ENCODE measurements at regions not wholly inside any gene's neighbourhood (a gene's known extent, or its start where the extent isn't known, plus 50 kb on each side); places are given as distances from the start of the nearest gene placed in this dataset.

DNA sequence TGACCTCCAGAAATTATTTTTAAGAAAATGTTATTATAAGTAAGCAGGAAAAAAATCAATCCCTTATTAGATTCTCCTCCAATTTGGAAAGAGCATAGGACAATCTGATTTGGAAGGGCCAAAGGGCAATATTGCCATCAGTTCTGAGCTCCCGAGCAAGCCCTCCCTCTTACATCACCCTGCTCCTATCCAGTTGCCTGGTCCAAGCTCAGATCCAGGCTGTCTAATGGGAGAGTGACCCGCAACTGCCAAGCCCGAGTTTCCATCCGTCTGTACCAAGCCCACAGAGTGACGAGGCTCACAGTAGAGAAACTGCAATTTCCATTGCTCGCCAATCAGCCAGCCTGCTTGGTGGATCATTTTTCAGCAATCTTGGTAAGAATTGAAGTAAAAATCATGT is 187.7 kb downstream of the MEX3B start:
- Histone ChIP-seq H3K4me1 (no peaks in the 10 kb centered on the region), H3K27me3 (no peaks in the 10 kb centered on the region), H3K9me3 (no peaks in the 10 kb centered on the region), H3K36me3 (no peaks in the 10 kb centered on the region), H3K4me3 (no peak overlapping the region), H3K27ac (no peak overlapping the region)
- no peak for DNase-seq
- TF ChIP-seq CTCF (IDR thresholded peaks at IDR 0.05) = no peak
- TF ChIP-seq POLR2A (IDR thresholded peaks at IDR 0.05) = no peak
- intact Hi-C loops (cut with DNase I) = no loop called here
- 81 to 88% methylated on average over 6 of the region's 6 CpGs for WGBS, 2 donors

DNA sequence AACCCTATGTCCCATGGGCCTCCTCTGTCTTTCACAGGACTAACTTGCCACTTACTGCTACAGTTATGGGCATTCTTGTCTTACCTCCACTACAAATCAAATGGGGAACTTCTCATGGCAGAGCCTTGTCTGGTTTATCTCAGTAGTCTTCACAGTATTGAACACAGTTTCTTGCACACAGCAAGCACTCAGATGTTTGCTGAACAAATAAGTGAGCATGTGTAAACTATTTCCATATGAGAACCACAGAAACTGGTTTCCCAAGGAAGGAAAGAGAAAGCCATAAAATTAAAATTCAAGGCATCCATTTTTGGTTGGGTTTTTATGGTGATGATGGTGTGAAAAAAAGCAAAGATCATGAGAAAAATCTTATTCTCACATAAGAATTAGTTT is 189.2 kb downstream of the MEX3B start:
- intact Hi-C loops (cut with DNase I) = no loop called here

GRCh38 chr15:81856001-81856633 is 189.7 kb downstream of the MEX3B start:
- no peaks in the 10 kb centered on the region for H3K27me3 ChIP-seq
- 82 to 89% methylated on average over 10 of the region's 10 CpGs for WGBS, 2 donors
- no peak overlapping the region for H3K27ac ChIP-seq
- H3K4me3 ChIP-seq = no peak overlapping the region
- no peaks in the 10 kb centered on the region for H3K36me3 ChIP-seq
- no peaks in the 10 kb centered on the region for H3K9me3 ChIP-seq
- intact Hi-C loops (cut with DNase I) = no loop called here
- TF ChIP-seq POLR2A (IDR thresholded peaks at IDR 0.05) = no peak
- TF ChIP-seq CTCF (IDR thresholded peaks at IDR 0.05) = no peak
- DNase-seq = no peak
- H3K4me1 ChIP-seq = no peaks in the 10 kb centered on the region

More for the DNA sequence above, 189.2 kb downstream of the MEX3B start:
- H3K27me3 ChIP-seq = no peaks in the 10 kb centered on the region
- H3K36me3 ChIP-seq = no peaks in the 10 kb centered on the region
- no peaks in the 10 kb centered on the region for H3K9me3 ChIP-seq
- no peak for DNase-seq
- TF ChIP-seq CTCF (IDR thresholded peaks at IDR 0.05) = no peak
- no peak overlapping the region for H3K4me3 ChIP-seq
- H3K27ac ChIP-seq = no peak overlapping the region
- H3K4me1 ChIP-seq = no peaks in the 10 kb centered on the region

GRCh38 chr15:81853150-81853748 is 192.6 kb downstream of the MEX3B start:
- intact Hi-C loops (cut with DNase I) = no loop called here
- WGBS, 2 donors = 72 to 88% methylated on average over 2 to 3 of the region's 3 CpGs

DNA sequence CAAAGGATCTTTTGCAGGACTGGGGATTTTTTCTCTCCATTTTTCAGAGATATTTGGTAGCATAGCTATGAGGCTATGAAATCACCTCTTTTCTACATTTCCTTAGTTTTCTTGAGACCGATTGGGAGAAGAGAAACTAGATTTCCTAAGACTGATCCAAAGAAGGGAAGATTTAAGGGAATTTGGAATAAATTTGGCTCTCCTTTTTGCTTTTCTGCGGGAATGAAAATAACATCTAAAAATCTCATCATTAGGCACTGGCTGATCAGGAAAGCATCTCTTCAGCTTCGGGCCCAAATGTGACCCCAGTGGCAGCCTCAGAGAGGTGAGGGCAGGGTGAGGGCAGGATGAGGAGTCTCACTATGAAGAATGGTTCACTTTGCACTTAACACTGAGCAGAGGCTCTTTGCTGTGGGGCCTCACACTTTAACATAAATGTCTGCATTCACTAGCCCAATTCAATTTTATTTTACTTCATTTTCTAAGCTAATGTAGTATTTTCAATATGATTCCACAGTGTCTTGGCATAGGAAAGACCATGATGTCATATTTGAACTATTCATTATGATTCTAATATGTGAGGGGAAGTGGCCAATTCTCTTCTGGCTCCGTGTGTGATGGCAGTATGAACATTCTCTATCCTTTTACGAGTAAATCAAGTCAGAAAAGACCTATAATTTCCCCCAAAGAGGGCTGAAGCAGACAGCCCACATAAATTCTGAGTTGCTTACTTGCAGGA is 193.2 kb downstream of the MEX3B start:
- H3K9me3 ChIP-seq = no peaks in the 10 kb centered on the region
- no peaks in the 10 kb centered on the region for H3K27me3 ChIP-seq
- DNase-seq = no peak
- WGBS, 2 donors = 53 to 71% methylated on average over 5 of the region's 5 CpGs
- intact Hi-C loops (cut with DNase I) = no loop called here
- no peak overlapping the region for H3K4me3 ChIP-seq
- no peak overlapping the region for H3K27ac ChIP-seq
- no peaks in the 10 kb centered on the region for H3K4me1 ChIP-seq
- TF ChIP-seq POLR2A (IDR thresholded peaks at IDR 0.05) (no peak), CTCF (IDR thresholded peaks at IDR 0.05) (no peak)
- no peaks in the 10 kb centered on the region for H3K36me3 ChIP-seq

More at GRCh38 chr15:81853150-81853748, 192.6 kb downstream of the MEX3B start:
- H3K4me1 ChIP-seq = no peaks in the 10 kb centered on the region
- no peak overlapping the region for H3K27ac ChIP-seq
- H3K27me3 ChIP-seq = no peaks in the 10 kb centered on the region
- no peak for TF ChIP-seq POLR2A (IDR thresholded peaks at IDR 0.05)
- no peaks in the 10 kb centered on the region for H3K9me3 ChIP-seq
- no peaks in the 10 kb centered on the region for H3K36me3 ChIP-seq
- no peak overlapping the region for H3K4me3 ChIP-seq
- no peak for DNase-seq

Measured in esophagus squamous epithelium (tissue), 5 donors.